K562 (cell line): ENCODE measurements at regions not wholly inside any gene's neighbourhood (a gene's known extent, or its start where the extent isn't known, plus 50 kb on each side); places are given as distances from the start of the nearest gene placed in this dataset.
A peak's percentile ranks its signal among the peaks of the same experiment; 100 is the strongest.

Experiments
- BACH1 ChIP-seq: fragments of 200-800 bp; sonication (Bioruptor generic); IDR thresholded peaks from 2 replicates; pipeline ENCODE4 v1.6.1; 2016; ENCODE audit warnings: missing genetic modification characterization, missing compliant biosample characterization
- CCAR2 ChIP-seq: fragments of 200-400 bp; formaldehyde crosslinking; IDR thresholded peaks from 2 replicates; pipeline ENCODE4 v1.6.1; 2017; ENCODE audit warnings: mild to moderate bottlenecking, low read depth, low read length
- CREM ChIP-seq: IDR thresholded peaks from 2 replicates; pipeline ENCODE4 v1.6.1; 2014; ENCODE audit warnings: antibody characterized with exemption, low read depth
- DACH1 ChIP-seq: fragments of 450-650 bp; IDR thresholded peaks from 2 replicates; pipeline ENCODE4 v1.6.1; 2018; ENCODE audit not compliant: partially characterized antibody
- HDAC2 ChIP-seq: fragments of 450-650 bp; IDR thresholded peaks from 2 replicates; pipeline ENCODE4 v1.6.1; 2016; ENCODE audit warnings: mild to moderate bottlenecking
- HNRNPLL ChIP-seq: fragments of 200-400 bp; formaldehyde crosslinking; IDR thresholded peaks from 2 replicates; pipeline ENCODE4 v1.6.1; 2017; ENCODE audit warnings: low read length, low read depth, mild to moderate bottlenecking; ENCODE audit not compliant: poor library complexity, severe bottlenecking
- KLF6 ChIP-seq: fragments of 250-450 bp; sonication (Bioruptor Pico); IDR thresholded peaks from 2 replicates; pipeline ENCODE4 v1.4.0; 2020; ENCODE audit warnings: mild to moderate bottlenecking, moderate library complexity, borderline replicate concordance
- POLR2A ChIP-seq: fragments of 450-650 bp; conservative IDR thresholded peaks from 2 replicates; pipeline ENCODE4 v1.6.1; 2016
- POLR2H ChIP-seq: IDR thresholded peaks from 2 replicates; pipeline ENCODE4 v1.6.1; 2016; ENCODE audit warnings: missing genetic modification characterization, low read depth, mild to moderate bottlenecking, control low read depth, missing compliant biosample characterization, moderate library complexity
- PRDM10 ChIP-seq: fragments of 450-650 bp; IDR thresholded peaks from 2 replicates; pipeline ENCODE4 v1.6.1; 2018; ENCODE audit not compliant: partially characterized antibody
- SP2 ChIP-seq: IDR thresholded peaks from 2 replicates; pipeline ENCODE4 v1.6.1; 2011; ENCODE audit warnings: mild to moderate bottlenecking, low read depth, low read length, moderate library complexity; ENCODE audit not compliant: poor library complexity, severe bottlenecking; ENCODE audit errors: extremely low read depth
- TAL1 ChIP-seq: fragments of 450-650 bp; IDR thresholded peaks from 2 replicates; pipeline ENCODE4 v1.6.1; 2016; ENCODE audit warnings: mild to moderate bottlenecking
- TRIM25 ChIP-seq: fragments of 450-650 bp; IDR thresholded peaks from 2 replicates; pipeline ENCODE4 v1.7.0; 2016; ENCODE audit warnings: borderline replicate concordance
- UBTF ChIP-seq, 2 experiments: IDR thresholded peaks; 2 replicates each; pipeline ENCODE4 v1.6.1; 2012; ENCODE audit warnings: improper control_type of control experiment in 2 of 2, low read depth in 2 of 2, low read length in 2 of 2, borderline replicate concordance in 1 of 2
- ZNF146 ChIP-seq: IDR thresholded peaks from one replicate; pipeline ENCODE4 v1.6.1; 2018; ENCODE audit warnings: missing compliant biosample characterization; ENCODE audit not compliant: unreplicated experiment
- ZNF24 ChIP-seq: fragments of 450-650 bp; IDR thresholded peaks from 2 replicates; pipeline ENCODE4 v1.6.1; 2016
- ZNF280A ChIP-seq: fragments of 450-650 bp; IDR thresholded peaks from 2 replicates; pipeline ENCODE4 v1.6.1; 2018; ENCODE audit warnings: mild to moderate bottlenecking, low read depth; ENCODE audit not compliant: partially characterized antibody
- TF ChIP-seq, protein P1 (sequence below): fragments of 450-650 bp; formaldehyde crosslinking; IDR thresholded peaks from 2 replicates; pipeline ENCODE4 v1.4.0; 2020; ENCODE audit warnings: mild to moderate bottlenecking, moderate library complexity

GRCh38 chr12:126998747-126999285, 1268.2 kb upstream of the TMEM132C start (continued):
- no peak for TF ChIP-seq PRDM10
- TF ChIP-seq ZNF24 = no peak
- peak; percentile 95 for TF ChIP-seq ZNF280A
- no peak for TF ChIP-seq BACH1
- TF ChIP-seq POLR2H (tag) = 0 out of 2 replicates have a peak, but pooled peaks have one; percentile 16
- peak; percentile 93 for TF ChIP-seq TAL1
- TF ChIP-seq HDAC2 = peak; percentile 97
- no peak for TF ChIP-seq UBTF (IDR thresholded peaks at IDR 0.05; ENCODE audit: borderline replicate concordance in 1 of 2, low read depth in 2 of 2, low read length in 2 of 2)
- no peak for TF ChIP-seq CCAR2
- TF ChIP-seq, protein P1, sequence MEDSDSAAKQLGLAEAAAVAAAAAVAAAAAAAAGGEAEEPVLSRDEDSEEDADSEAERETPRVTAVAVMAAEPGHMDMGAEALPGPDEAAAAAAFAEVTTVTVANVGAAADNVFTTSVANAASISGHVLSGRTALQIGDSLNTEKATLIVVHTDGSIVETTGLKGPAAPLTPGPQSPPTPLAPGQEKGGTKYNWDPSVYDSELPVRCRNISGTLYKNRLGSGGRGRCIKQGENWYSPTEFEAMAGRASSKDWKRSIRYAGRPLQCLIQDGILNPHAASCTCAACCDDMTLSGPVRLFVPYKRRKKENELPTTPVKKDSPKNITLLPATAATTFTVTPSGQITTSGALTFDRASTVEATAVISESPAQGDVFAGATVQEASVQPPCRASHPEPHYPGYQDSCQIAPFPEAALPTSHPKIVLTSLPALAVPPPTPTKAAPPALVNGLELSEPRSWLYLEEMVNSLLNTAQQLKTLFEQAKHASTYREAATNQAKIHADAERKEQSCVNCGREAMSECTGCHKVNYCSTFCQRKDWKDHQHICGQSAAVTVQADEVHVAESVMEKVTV (CRISPR knock-in tag) = no peak
- TF ChIP-seq CREM = peak; percentile 76
- TF ChIP-seq DACH1 = peak; percentile 85
- peak; percentile 19 for TF ChIP-seq HNRNPLL
- no peak for TF ChIP-seq TRIM25
- TF ChIP-seq POLR2A = no peak
- TF ChIP-seq ZNF146 (CRISPR knock-in tag) = no peak
- no peak for TF ChIP-seq SP2
- TF ChIP-seq KLF6 (CRISPR knock-in tag) = no peak
